Tibial nerve (tissue), 4 donors: ENCODE measurements at regions not wholly inside any gene's neighbourhood (a gene's known extent, or its start where the extent isn't known, plus 50 kb on each side); places are given as distances from the start of the nearest gene placed in this dataset.

ENCODE experiments used
- CTCF ChIP-seq, 5 experiments: fragments of 200-600 bp in 3 of 5; fragments of 450-650 bp in 2 of 5; sonication (generic) in 3 of 5; IDR thresholded peaks; one replicate each; pipeline ENCODE4 v1.5.1; 2016 to 2019; ENCODE audit warnings: antibody characterized with exemption in 5 of 5, mild to moderate bottlenecking in 3 of 5, moderate library complexity in 2 of 5
- EP300 ChIP-seq, 2 donors: sonication (generic); formaldehyde crosslinking; IDR thresholded peaks; one replicate each; pipeline ENCODE4 v1.6.1; 2017; ENCODE audit warnings: antibody characterized with exemption in 2 of 2, mild to moderate bottlenecking in 1 of 2

GRCh38 chr13:83182845-83183244 lies 699.4 kb downstream of the SLITRK1 start:
- TF ChIP-seq CTCF (IDR thresholded peaks at IDR 0.05) (no peak), EP300 (IDR thresholded peaks at IDR 0.05) (no peak)
